Liver (tissue), 8 donors: ENCODE measurements at regions not wholly inside any gene's neighbourhood (a gene's known extent, or its start where the extent isn't known, plus 50 kb on each side); places are given as distances from the start of the nearest gene placed in this dataset.

ENCODE experiments used
- DNase-seq: peaks from one replicate; pipeline ENCODE4 v3.0.0-alpha.2; 2017; ENCODE audit warnings: low spot score
- H3K27ac ChIP-seq, 2 donors: one replicate each; pipeline ENCODE4 v1.7.0; 2013; ENCODE audit warnings: inconsistent platforms in 2 of 2, low read length in 2 of 2, control low read depth in 1 of 2, low read depth in 1 of 2, mild to moderate bottlenecking in 1 of 2
- H3K27me3 ChIP-seq, 4 donors: one replicate each; pipeline versions ENCODE4 v1.6.1 to v1.7.0; 2013; ENCODE audit warnings: low read length in 3 of 4, inconsistent platforms in 1 of 4, mild to moderate bottlenecking in 1 of 4, moderate library complexity in 1 of 4; ENCODE audit not compliant: control insufficient read depth in 4 of 4, insufficient read depth in 4 of 4
- H3K36me3 ChIP-seq, 4 donors: one replicate each; pipeline versions ENCODE4 v1.6.1 to v1.7.0; 2013; ENCODE audit warnings: low read length in 3 of 4, mild to moderate bottlenecking in 3 of 4, low read depth in 1 of 4, moderate library complexity in 1 of 4; ENCODE audit not compliant: control insufficient read depth in 4 of 4, insufficient read depth in 3 of 4
- H3K4me1 ChIP-seq, 4 donors: one replicate each; pipeline versions ENCODE4 v1.6.1 to v1.7.0; 2013; ENCODE audit warnings: low read length in 3 of 4, mild to moderate bottlenecking in 3 of 4, moderate library complexity in 1 of 4; ENCODE audit not compliant: control insufficient read depth in 4 of 4, insufficient read depth in 4 of 4
- H3K4me3 ChIP-seq, 3 donors: one replicate each; pipeline versions ENCODE4 v1.6.1 to v1.7.0; 2013; ENCODE audit warnings: low read length in 3 of 3, control low read depth in 1 of 3, low read depth in 1 of 3, mild to moderate bottlenecking in 1 of 3
- H3K9ac ChIP-seq, 2 donors: one replicate each; pipeline ENCODE4 v1.7.0; 2013; ENCODE audit warnings: low read length in 2 of 2, mild to moderate bottlenecking in 2 of 2, moderate library complexity in 2 of 2, control low read depth in 1 of 2, low read depth in 1 of 2
- H3K9me3 ChIP-seq, 4 donors: one replicate each; pipeline versions ENCODE4 v1.6.1 to v1.7.0; 2013; ENCODE audit warnings: low read length in 3 of 4; ENCODE audit not compliant: control insufficient read depth in 4 of 4
- EGR1 ChIP-seq, 2 donors: IDR thresholded peaks; 2 replicates each; pipeline ENCODE4 v1.6.1; 2016 to 2018; ENCODE audit warnings: antibody characterized with exemption in 2 of 2, low read depth in 2 of 2
- FOXA1 ChIP-seq: IDR thresholded peaks from 2 replicates; pipeline ENCODE4 v1.6.1; 2016; ENCODE audit warnings: antibody characterized with exemption
- FOXA2 ChIP-seq: IDR thresholded peaks from 2 replicates; pipeline ENCODE4 v1.6.1; 2016; ENCODE audit warnings: antibody characterized with exemption
- GABPA ChIP-seq, 2 donors: IDR thresholded peaks in 1 of 2; conservative IDR thresholded peaks in 1 of 2; 2 replicates each; pipeline ENCODE4 v1.6.1; 2016; ENCODE audit warnings: antibody characterized with exemption in 2 of 2, mild to moderate bottlenecking in 1 of 2, moderate library complexity in 1 of 2
- HNF4A ChIP-seq, 2 donors: conservative IDR thresholded peaks; 2 replicates each; pipeline ENCODE4 v1.6.1; 2016; ENCODE audit warnings: antibody characterized with exemption in 2 of 2, mild to moderate bottlenecking in 2 of 2
- HNF4G ChIP-seq: IDR thresholded peaks from 2 replicates; pipeline ENCODE4 v1.6.1; 2016; ENCODE audit warnings: antibody characterized with exemption
- MAX ChIP-seq: IDR thresholded peaks from 2 replicates; pipeline ENCODE4 v1.6.1; 2016; ENCODE audit warnings: antibody characterized with exemption
- NR2F2 ChIP-seq: IDR thresholded peaks from 2 replicates; pipeline ENCODE4 v1.6.1; 2016; ENCODE audit warnings: antibody characterized with exemption
- RAD21 ChIP-seq, 2 donors: IDR thresholded peaks; 2 replicates each; pipeline ENCODE4 v1.6.1; 2016; ENCODE audit warnings: antibody characterized with exemption in 2 of 2, mild to moderate bottlenecking in 2 of 2
- REST ChIP-seq: IDR thresholded peaks from 2 replicates; pipeline ENCODE4 v1.6.1; 2016; ENCODE audit warnings: antibody characterized with exemption, mild to moderate bottlenecking
- RXRA ChIP-seq, 2 donors: IDR thresholded peaks; 2 replicates each; pipeline ENCODE4 v1.6.1; 2017 to 2018; ENCODE audit warnings: antibody characterized with exemption in 2 of 2, mild to moderate bottlenecking in 1 of 2
- SP1 ChIP-seq: IDR thresholded peaks from 2 replicates; pipeline ENCODE4 v1.6.1; 2018; ENCODE audit warnings: antibody characterized with exemption, mild to moderate bottlenecking
- TAF1 ChIP-seq: conservative IDR thresholded peaks from 2 replicates; pipeline ENCODE4 v1.6.1; 2016; ENCODE audit warnings: antibody characterized with exemption, mild to moderate bottlenecking
- YY1 ChIP-seq: IDR thresholded peaks from 2 replicates; pipeline ENCODE4 v1.6.1; 2016; ENCODE audit warnings: antibody characterized with exemption, mild to moderate bottlenecking
- ZBTB33 ChIP-seq: IDR thresholded peaks from 2 replicates; pipeline ENCODE4 v1.6.1; 2016; ENCODE audit warnings: antibody characterized with exemption
- WGBS: extraction: QIAGEN DNeasy Blood & Tissue Kit; methylation state at CpG from one replicate; pipeline ENCODE4 v1.1.7; 2013; 5-methylcytosine and 5-hydroxymethylcytosine counted together
- TF ChIP-seq, protein P1 (sequence below): IDR thresholded peaks from 2 replicates; pipeline ENCODE4 v1.6.1; 2016; ENCODE audit warnings: antibody characterized with exemption
- TF ChIP-seq, protein P2 (sequence below): fragments of 150-350 bp; IDR thresholded peaks from 2 replicates; pipeline ENCODE4 v1.5.1; 2017; ENCODE audit warnings: improper control_type of control experiment, low read depth, low read length; ENCODE audit not compliant: missing input control
- donor health status: healthy.
- donor health status: healthy.
- donor health status: healthy.
- donor health status: healthy.
- donor health status: healthy.

GRCh38 chr1:227449741-227450441 is 113.5 kb upstream of the ZNF678 start:
- WGBS = 86% methylated on average over 11 of the region's 11 CpGs
- no peak overlapping the region for H3K4me3 ChIP-seq
- no peaks in the 10 kb centered on the region for H3K27me3 ChIP-seq
- H3K27ac ChIP-seq = no peak overlapping the region
- H3K9me3 ChIP-seq = peaks cover 0 to 2% (median 0%) of the 10 kb centered on the region in 4 donors
- no peaks in the 10 kb centered on the region for H3K36me3 ChIP-seq
- no peak overlapping the region for H3K9ac ChIP-seq
- TF ChIP-seq REST (no peak), RXRA (IDR thresholded peaks at IDR 0.05) (no peak), EGR1 (IDR thresholded peaks at IDR 0.05; ENCODE audit: low read depth in 2 of 2) (no peak), YY1 (no peak), FOXA1 (no peak), HNF4G (no peak), GABPA (IDR thresholded peaks at IDR 0.05 in 1 of 2, conservative IDR thresholded peaks at IDR 0.05 in 1 of 2) (no peak), FOXA2 (no peak), SP1 (no peak), MAX (no peak)
- TF ChIP-seq, protein P1, sequence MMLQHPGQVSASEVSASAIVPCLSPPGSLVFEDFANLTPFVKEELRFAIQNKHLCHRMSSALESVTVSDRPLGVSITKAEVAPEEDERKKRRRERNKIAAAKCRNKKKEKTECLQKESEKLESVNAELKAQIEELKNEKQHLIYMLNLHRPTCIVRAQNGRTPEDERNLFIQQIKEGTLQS = no peak
- TF ChIP-seq, protein P2, sequence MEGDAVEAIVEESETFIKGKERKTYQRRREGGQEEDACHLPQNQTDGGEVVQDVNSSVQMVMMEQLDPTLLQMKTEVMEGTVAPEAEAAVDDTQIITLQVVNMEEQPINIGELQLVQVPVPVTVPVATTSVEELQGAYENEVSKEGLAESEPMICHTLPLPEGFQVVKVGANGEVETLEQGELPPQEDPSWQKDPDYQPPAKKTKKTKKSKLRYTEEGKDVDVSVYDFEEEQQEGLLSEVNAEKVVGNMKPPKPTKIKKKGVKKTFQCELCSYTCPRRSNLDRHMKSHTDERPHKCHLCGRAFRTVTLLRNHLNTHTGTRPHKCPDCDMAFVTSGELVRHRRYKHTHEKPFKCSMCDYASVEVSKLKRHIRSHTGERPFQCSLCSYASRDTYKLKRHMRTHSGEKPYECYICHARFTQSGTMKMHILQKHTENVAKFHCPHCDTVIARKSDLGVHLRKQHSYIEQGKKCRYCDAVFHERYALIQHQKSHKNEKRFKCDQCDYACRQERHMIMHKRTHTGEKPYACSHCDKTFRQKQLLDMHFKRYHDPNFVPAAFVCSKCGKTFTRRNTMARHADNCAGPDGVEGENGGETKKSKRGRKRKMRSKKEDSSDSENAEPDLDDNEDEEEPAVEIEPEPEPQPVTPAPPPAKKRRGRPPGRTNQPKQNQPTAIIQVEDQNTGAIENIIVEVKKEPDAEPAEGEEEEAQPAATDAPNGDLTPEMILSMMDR = no peak
- no peaks in the 10 kb centered on the region for H3K4me1 ChIP-seq
- DNase-seq = no peak

GRCh38 chr1:227449051-227449450 is 114.3 kb upstream of the ZNF678 start:
- no peaks in the 10 kb centered on the region for H3K27me3 ChIP-seq
- H3K9me3 ChIP-seq = peaks cover 0 to 2% (median 0%) of the 10 kb centered on the region in 4 donors
- WGBS = 52% methylated on average over 6 of the region's 6 CpGs
- no peak for TF ChIP-seq SP1
- no peak for TF ChIP-seq YY1
- TF ChIP-seq REST = no peak
- TF ChIP-seq, protein P2 = peak; percentile 19
- TF ChIP-seq TAF1 = no peak
- TF ChIP-seq HNF4G = no peak
- TF ChIP-seq FOXA2 = no peak
- TF ChIP-seq NR2F2 = peak; percentile 65
- TF ChIP-seq MAX = no peak
- peak in 1 of 2 donors; percentile 13 for TF ChIP-seq HNF4A (conservative IDR thresholded peaks at IDR 0.05)
- no peak for TF ChIP-seq ZBTB33
- TF ChIP-seq RXRA (IDR thresholded peaks at IDR 0.05) = peak in 1 of 2 donors; percentile 27
- peak in 1 of 2 donors; percentile 39 for TF ChIP-seq RAD21 (IDR thresholded peaks at IDR 0.05)
- H3K4me1 ChIP-seq = no peaks in the 10 kb centered on the region
- H3K36me3 ChIP-seq = no peaks in the 10 kb centered on the region
- H3K4me3 ChIP-seq = no peak overlapping the region
- no peak overlapping the region for H3K9ac ChIP-seq
- no peak for DNase-seq
- no peak overlapping the region for H3K27ac ChIP-seq
